Keratinocyte (primary cell): ENCODE measurements at regions not wholly inside any gene's neighbourhood (a gene's known extent, or its start where the extent isn't known, plus 50 kb on each side); places are given as distances from the start of the nearest gene placed in this dataset.

Source experiments
- DNase-seq: peaks from one replicate; pipeline ENCODE4 v3.0.0-alpha.2; 2011; ENCODE audit warnings: low read depth, missing footprints, low spot score
- FAIRE-seq: peaks from 2 replicates; lab custom pipeline; 2011; peaks lifted over from hg19 to GRCh38; lab: Jason Lieb, UNC
- H2AFZ ChIP-seq: 2 replicates; pipeline ENCODE4 v1.6.0; 2012; ENCODE audit warnings: low read length, control low read depth, inconsistent platforms; ENCODE audit not compliant: control insufficient read depth
- H3K27ac ChIP-seq: 2 replicates; pipeline ENCODE4 v1.5.1; 2011; ENCODE audit warnings: low read length; ENCODE audit not compliant: control insufficient read depth, insufficient read depth
- H3K27me3 ChIP-seq: 3 replicates; pipeline ENCODE4 v1.6.0; 2011; ENCODE audit warnings: low read length; ENCODE audit not compliant: control insufficient read depth, insufficient read depth; ENCODE audit errors: extremely low read depth
- H3K36me3 ChIP-seq, 2 experiments: 2 replicates in 1 of 2; 3 replicates in 1 of 2; pipeline ENCODE4 v1.5.1; 2011; ENCODE audit warnings: low read length in 2 of 2, mild to moderate bottlenecking in 1 of 2; ENCODE audit not compliant: control insufficient read depth in 2 of 2, insufficient read depth in 2 of 2; ENCODE audit errors: extremely low read depth in 1 of 2
- H3K4me1 ChIP-seq: 3 replicates; pipeline ENCODE4 v1.5.1; 2011; ENCODE audit warnings: low read length; ENCODE audit not compliant: control insufficient read depth, insufficient read depth; ENCODE audit errors: extremely low read depth
- H3K4me2 ChIP-seq: 3 replicates; pipeline ENCODE4 v1.6.0; 2011; ENCODE audit warnings: low read depth, low read length; ENCODE audit not compliant: control insufficient read depth, insufficient read depth; ENCODE audit errors: extremely low read depth
- H3K4me3 ChIP-seq, 3 experiments: fragments of 200-600 bp in 1 of 3; sonication (generic) in 1 of 3; 2 replicates in 2 of 3; 3 replicates in 1 of 3; pipeline ENCODE4 v1.5.1; 2011 to 2016; ENCODE audit warnings: low read length in 3 of 3, mild to moderate bottlenecking in 3 of 3, control low read depth in 2 of 3, inconsistent platforms in 1 of 3, low read depth in 1 of 3, mixed read lengths in 1 of 3, mixed run types in 1 of 3, moderate library complexity in 1 of 3; ENCODE audit not compliant: control insufficient read depth in 2 of 3, insufficient read depth in 2 of 3; ENCODE audit errors: extremely low read depth in 1 of 3
- H3K79me2 ChIP-seq: 2 replicates; pipeline ENCODE4 v1.6.0; 2012; ENCODE audit warnings: low read length; ENCODE audit not compliant: control insufficient read depth, insufficient read depth
- H3K9ac ChIP-seq: 3 replicates; pipeline ENCODE4 v1.6.0; 2011; ENCODE audit warnings: low read length; ENCODE audit not compliant: control insufficient read depth, insufficient read depth; ENCODE audit errors: extremely low read depth
- H3K9me1 ChIP-seq: 3 replicates; pipeline ENCODE4 v1.6.0; 2011; ENCODE audit warnings: low read length; ENCODE audit not compliant: control insufficient read depth, insufficient read depth; ENCODE audit errors: extremely low read depth
- H3K9me3 ChIP-seq: 2 replicates; pipeline ENCODE4 v1.5.1; 2012; ENCODE audit warnings: low read depth, low read length; ENCODE audit not compliant: control insufficient read depth
- H4K20me1 ChIP-seq: 3 replicates; pipeline ENCODE4 v1.6.0; 2011; ENCODE audit warnings: low read length; ENCODE audit not compliant: control insufficient read depth, insufficient read depth; ENCODE audit errors: extremely low read depth
- EZH2 ChIP-seq: IDR thresholded peaks from one replicate; pipeline ENCODE4 v1.6.1; 2012; ENCODE audit warnings: inconsistent platforms, mild to moderate bottlenecking, low read length, moderate library complexity
- dilution Hi-C: fragments of 300-500 bp; cut with MboI; formaldehyde crosslinking; loops from one replicate; pipeline ENCODE4 v1.7.0; 2020; ENCODE audit warnings: low sequenced_read_pairs; ENCODE audit not compliant: extremely low pct_ligation_motif_present
- TF ChIP-seq, protein P1 (sequence below), 3 experiments: IDR thresholded peaks in 1 of 3; conservative IDR thresholded peaks in 1 of 3; optimal IDR thresholded peaks in 1 of 3; 2 replicates in 2 of 3; 3 replicates in 1 of 3; pipeline versions ENCODE3 to v1.5.1; 2011; ENCODE audit warnings: low read length in 3 of 3, mild to moderate bottlenecking in 3 of 3, moderate library complexity in 2 of 3, control low read depth in 1 of 3, inconsistent platforms in 1 of 3; ENCODE audit not compliant: insufficient read depth in 2 of 3; ENCODE audit errors: extremely low read depth in 1 of 3

DNA sequence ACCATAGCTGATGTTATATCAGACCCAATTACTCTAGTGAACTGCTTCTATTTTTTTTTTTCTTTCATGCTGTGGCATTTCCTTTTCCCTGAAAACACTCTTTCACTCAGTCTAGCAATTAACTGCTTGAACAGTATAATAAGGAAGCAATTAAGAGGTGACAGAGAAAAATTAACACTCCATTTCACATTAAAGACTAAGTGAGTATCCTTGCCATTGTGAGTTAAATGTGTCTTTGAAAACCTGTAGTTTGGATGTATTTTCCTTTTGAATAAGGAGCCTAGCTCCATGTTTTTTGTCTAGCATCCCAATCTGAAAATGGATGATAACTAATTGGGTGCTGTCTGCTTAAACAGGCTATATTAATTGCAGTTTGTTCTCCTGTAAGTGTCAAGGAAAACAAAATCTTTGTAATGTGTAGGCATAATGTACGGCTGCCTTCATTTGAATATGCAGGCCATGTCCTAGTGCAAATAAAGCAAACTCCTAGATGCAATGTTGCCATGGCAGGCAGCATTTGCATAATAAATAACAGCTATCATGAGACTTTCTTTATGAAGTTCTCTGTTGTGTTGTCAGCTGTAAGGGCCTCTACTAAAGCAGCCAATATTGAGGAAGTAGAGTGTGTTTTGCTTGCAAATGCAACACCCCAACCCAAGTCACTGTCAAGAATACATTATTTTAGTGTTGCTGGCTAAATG is 416.7 kb downstream of the ZIC3 start:
- no peaks in the 10 kb centered on the region for H3K27me3 ChIP-seq
- no peaks in the 10 kb centered on the region for H3K79me2 ChIP-seq
- no peak overlapping the region for H3K27ac ChIP-seq
- H3K9me1 ChIP-seq = no peaks in the 10 kb centered on the region
- no peaks in the 10 kb centered on the region for H4K20me1 ChIP-seq
- no peak overlapping the region for H3K4me2 ChIP-seq
- FAIRE-seq (no peak), DNase-seq (no peak)
- TF ChIP-seq EZH2 = no peak
- TF ChIP-seq, protein P1, sequence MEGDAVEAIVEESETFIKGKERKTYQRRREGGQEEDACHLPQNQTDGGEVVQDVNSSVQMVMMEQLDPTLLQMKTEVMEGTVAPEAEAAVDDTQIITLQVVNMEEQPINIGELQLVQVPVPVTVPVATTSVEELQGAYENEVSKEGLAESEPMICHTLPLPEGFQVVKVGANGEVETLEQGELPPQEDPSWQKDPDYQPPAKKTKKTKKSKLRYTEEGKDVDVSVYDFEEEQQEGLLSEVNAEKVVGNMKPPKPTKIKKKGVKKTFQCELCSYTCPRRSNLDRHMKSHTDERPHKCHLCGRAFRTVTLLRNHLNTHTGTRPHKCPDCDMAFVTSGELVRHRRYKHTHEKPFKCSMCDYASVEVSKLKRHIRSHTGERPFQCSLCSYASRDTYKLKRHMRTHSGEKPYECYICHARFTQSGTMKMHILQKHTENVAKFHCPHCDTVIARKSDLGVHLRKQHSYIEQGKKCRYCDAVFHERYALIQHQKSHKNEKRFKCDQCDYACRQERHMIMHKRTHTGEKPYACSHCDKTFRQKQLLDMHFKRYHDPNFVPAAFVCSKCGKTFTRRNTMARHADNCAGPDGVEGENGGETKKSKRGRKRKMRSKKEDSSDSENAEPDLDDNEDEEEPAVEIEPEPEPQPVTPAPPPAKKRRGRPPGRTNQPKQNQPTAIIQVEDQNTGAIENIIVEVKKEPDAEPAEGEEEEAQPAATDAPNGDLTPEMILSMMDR (optimal IDR thresholded peaks at IDR 0.05 in 1 of 3, IDR thresholded peaks at IDR 0.05 in 1 of 3, conservative IDR thresholded peaks at IDR 0.05 in 1 of 3; ENCODE audit: extremely low read depth in 1 of 3, insufficient read depth in 2 of 3, low read length in 3 of 3) = no peak
- H3K4me1 ChIP-seq = no peaks in the 10 kb centered on the region
- H3K4me3 ChIP-seq = no peak overlapping the region
- no peak overlapping the region for H2AFZ ChIP-seq
- H3K9me3 ChIP-seq = no peaks in the 10 kb centered on the region
- H3K9ac ChIP-seq = no peak overlapping the region
- dilution Hi-C loops = no loop called here
- H3K36me3 ChIP-seq = no peaks in the 10 kb centered on the region

DNA sequence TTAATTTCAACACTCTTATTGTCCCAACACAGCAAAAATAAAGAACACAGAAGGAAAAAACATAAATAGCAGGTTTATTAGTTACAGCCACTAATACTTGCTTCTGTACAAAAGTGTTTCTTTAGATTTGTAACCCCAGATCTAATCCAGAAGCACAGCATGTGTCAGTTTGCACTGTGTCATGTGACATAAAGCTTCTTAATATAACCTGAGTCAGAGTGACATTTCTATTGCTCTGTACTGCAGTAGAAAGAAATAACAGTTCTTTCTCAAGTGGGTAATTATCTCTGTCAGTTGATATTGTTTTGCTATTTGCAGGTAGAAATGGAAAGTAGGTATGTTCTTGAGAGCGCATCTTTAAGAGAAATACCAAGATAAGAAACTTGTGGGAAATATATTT is 422.5 kb downstream of the ZIC3 start:
- FAIRE-seq (no peak), DNase-seq (no peak)
- Histone ChIP-seq H3K27me3 (no peaks in the 10 kb centered on the region), H3K27ac (no peak overlapping the region), H3K79me2 (no peaks in the 10 kb centered on the region), H4K20me1 (no peaks in the 10 kb centered on the region), H3K4me1 (no peaks in the 10 kb centered on the region), H3K36me3 (no peaks in the 10 kb centered on the region), H3K9me1 (no peaks in the 10 kb centered on the region), H3K4me2 (no peak overlapping the region), H3K9ac (no peak overlapping the region), H2AFZ (no peak overlapping the region), H3K4me3 (no peak overlapping the region), H3K9me3 (peaks cover 2% of the 10 kb centered on the region)
- TF ChIP-seq, protein P1 (optimal IDR thresholded peaks at IDR 0.05 in 1 of 3, IDR thresholded peaks at IDR 0.05 in 1 of 3, conservative IDR thresholded peaks at IDR 0.05 in 1 of 3; ENCODE audit: extremely low read depth in 1 of 3, insufficient read depth in 2 of 3, low read length in 3 of 3) = no peak
- TF ChIP-seq EZH2 = no peak
- dilution Hi-C loops = no loop called here
